Chondrocyte (in vitro differentiated cells): ENCODE measurements at regions not wholly inside any gene's neighbourhood (a gene's known extent, or its start where the extent isn't known, plus 50 kb on each side); places are given as distances from the start of the nearest gene placed in this dataset.

Experiments
- DNase-seq: peaks from one replicate; pipeline ENCODE4 v3.0.0; 2021; ENCODE audit warnings: mixed read lengths, low spot score
- H3K27ac Mint-ChIP-seq: one replicate; pipeline ENCODE4 v1.8.0; 2021; ENCODE audit warnings: mild to moderate bottlenecking, moderate library complexity, mixed read lengths; ENCODE audit not compliant: unreplicated experiment
- H3K27me3 Mint-ChIP-seq: 2 replicates; pipeline ENCODE4 v1.8.0; 2021; ENCODE audit warnings: low read depth, mixed read lengths
- H3K36me3 Mint-ChIP-seq: 2 replicates; pipeline ENCODE4 v1.8.0; 2021; ENCODE audit warnings: low read depth, mixed read lengths
- H3K4me1 Mint-ChIP-seq: 2 replicates; pipeline ENCODE4 v1.8.0; 2021; ENCODE audit warnings: low read depth, mild to moderate bottlenecking, mixed read lengths
- H3K4me3 Mint-ChIP-seq: one replicate; pipeline ENCODE4 v1.8.0; 2021; ENCODE audit warnings: mild to moderate bottlenecking, moderate library complexity, mixed read lengths; ENCODE audit not compliant: unreplicated experiment
- H3K9me3 Mint-ChIP-seq: 2 replicates; pipeline ENCODE4 v1.8.0; 2021; ENCODE audit warnings: low read depth, mixed read lengths
- CTCF ChIP-seq: fragments of 200-600 bp; sonication (generic); IDR thresholded peaks from 2 replicates; pipeline ENCODE4 v1.5.0; 2021; ENCODE audit warnings: antibody characterized with exemption, mild to moderate bottlenecking, moderate library complexity

DNA sequence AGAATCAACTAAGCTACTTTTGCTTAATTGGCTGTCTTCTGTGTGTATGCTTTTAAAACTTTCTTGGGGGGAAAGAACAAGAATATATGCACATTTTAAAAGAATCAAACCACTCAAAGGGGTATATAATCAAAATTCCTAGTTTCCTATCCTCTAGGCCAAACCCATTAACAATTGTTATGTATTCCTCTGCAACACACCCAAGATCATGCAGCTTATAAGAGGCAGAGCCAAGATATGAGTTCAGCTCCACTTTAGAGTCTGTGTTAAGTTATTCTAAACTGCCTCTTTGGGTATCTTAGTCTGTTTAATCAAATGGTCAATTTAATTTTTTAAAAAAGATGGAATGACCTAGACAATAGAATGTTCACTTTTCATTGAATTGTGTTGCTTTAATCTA is 326.1 kb upstream of the IL12A start:
- H3K27me3 Mint-ChIP-seq, result no peaks in the 10 kb centered on the region
- H3K36me3 Mint-ChIP-seq, result peaks cover 3% of the 10 kb centered on the region
- peaks cover 11% of the 10 kb centered on the region for H3K9me3 Mint-ChIP-seq
- H3K4me1 Mint-ChIP-seq, result peaks cover 7% of the 10 kb centered on the region
- no peak overlapping the region for H3K27ac Mint-ChIP-seq
- H3K4me3 Mint-ChIP-seq, result no peak overlapping the region
- DNase-seq, result no peak
- TF ChIP-seq CTCF, result no peak

- no peak for DNase-seq
- no peaks in the 10 kb centered on the region for H3K27me3 Mint-ChIP-seq
- peak overlapping the region; percentile 29 for H3K27ac Mint-ChIP-seq
- peaks cover 11% of the 10 kb centered on the region for H3K9me3 Mint-ChIP-seq
- H3K4me1 Mint-ChIP-seq, result peaks cover 16% of the 10 kb centered on the region
- peaks cover 3% of the 10 kb centered on the region for H3K36me3 Mint-ChIP-seq
- no peak for TF ChIP-seq CTCF
- no peak overlapping the region for H3K4me3 Mint-ChIP-seq
Observed at GRCh38 chr3:159664006-159664405, 324.6 kb upstream of the IL12A start.

DNA sequence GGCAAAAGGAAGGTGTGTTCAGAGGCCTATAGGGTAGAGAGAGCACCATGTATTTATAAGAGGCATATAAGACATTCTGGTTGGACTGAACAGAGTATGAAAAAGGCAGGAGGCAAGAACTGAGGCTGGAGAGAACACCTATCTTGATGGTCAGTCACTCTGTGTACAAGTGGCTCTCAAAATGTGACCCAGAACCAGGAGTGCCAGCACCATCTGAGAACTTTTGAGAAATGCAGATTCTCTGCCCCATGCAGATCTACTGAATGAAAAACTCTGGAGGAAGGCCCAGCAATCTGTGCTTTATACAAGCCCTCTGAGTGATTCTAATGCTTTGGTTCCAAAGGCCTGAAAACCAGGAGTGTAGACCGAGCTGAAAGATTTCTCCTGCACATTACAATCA is 324.0 kb upstream of the IL12A start:
- Mint-ChIP-seq H3K27me3 (no peaks in the 10 kb centered on the region), H3K4me1 (peaks cover 23% of the 10 kb centered on the region), H3K9me3 (peaks cover 11% of the 10 kb centered on the region), H3K4me3 (no peak overlapping the region), H3K36me3 (peaks cover 3% of the 10 kb centered on the region), H3K27ac (no peak overlapping the region)
- no peak for TF ChIP-seq CTCF
- no peak for DNase-seq

- H3K4me3 Mint-ChIP-seq, result no peak overlapping the region
- no peak for DNase-seq
- no peaks in the 10 kb centered on the region for H3K36me3 Mint-ChIP-seq
- peaks cover 26% of the 10 kb centered on the region for H3K4me1 Mint-ChIP-seq
- no peak overlapping the region for H3K27ac Mint-ChIP-seq
- H3K27me3 Mint-ChIP-seq, result no peaks in the 10 kb centered on the region
- no peak for TF ChIP-seq CTCF
- H3K9me3 Mint-ChIP-seq, result peaks cover 6% of the 10 kb centered on the region
Observed at GRCh38 chr3:159667261-159667660, 321.4 kb upstream of the IL12A start.

- Mint-ChIP-seq H3K36me3 (no peaks in the 10 kb centered on the region), H3K4me1 (peaks cover 26% of the 10 kb centered on the region), H3K27me3 (no peaks in the 10 kb centered on the region), H3K4me3 (no peak overlapping the region), H3K27ac (peak overlapping the region; percentile 73), H3K9me3 (no peaks in the 10 kb centered on the region)
- TF ChIP-seq CTCF, result no peak
- DNase-seq, result no peak
Observed at GRCh38 chr3:159668461-159668860, 320.2 kb upstream of the IL12A start.
